K562 (cell line): ENCODE measurements at regions not wholly inside any gene's neighbourhood (a gene's known extent, or its start where the extent isn't known, plus 50 kb on each side); places are given as distances from the start of the nearest gene placed in this dataset.

Source experiments
- ATAC-seq: fragments of 200-7000 bp; cut with Tn5 transposase; 3 replicates; pipeline ENCODE4 v1.9.1; 2020; ENCODE audit warnings: moderate library complexity
- BruUV-seq: library from RNA; stranded (reverse); fragments of 400-500 nt; replicated peaks from 2 replicates; lab custom pipeline; 2021; lab: Mats Ljungman, UMichigan
- CTCF ChIA-PET: fragments of 300-600 bp; formaldehyde crosslinking; extraction: SDS; loops from one replicate; lab custom pipeline; 2021; ENCODE audit warnings: low intra/inter-chr PET ratio; lab: Yijun Ruan, JAX
- POLR2A ChIA-PET: fragments of 300-600, 350-650 bp; sonication (Branson Sonifier 250); formaldehyde crosslinking; extraction: SDS; loops from one replicate; lab custom pipeline; 2021; ENCODE audit warnings: antibody characterized with exemption, inconsistent platforms; lab: Yijun Ruan, JAX
- DNase-seq, 4 experiments: peaks; one replicate each; pipeline versions ENCODE4 v3.0.0 to v3.0.0-alpha.2; 2011 to 2018; ENCODE audit warnings: low spot score in 3 of 4, mixed read lengths in 3 of 4; ENCODE audit errors: extremely low read depth in 1 of 4
- FAIRE-seq: peaks from 2 replicates; lab custom pipeline; 2011; peaks lifted over from hg19 to GRCh38; lab: Jason Lieb, UNC
- H2AFZ ChIP-seq: 2 replicates; pipeline ENCODE4 v1.6.0; 2011; ENCODE audit warnings: low read depth, low read length, control low read depth, inconsistent platforms
- H3K27ac ChIP-seq: fragments of 200-600 bp; 3 replicates; pipeline ENCODE4 v1.8.0; 2011; ENCODE audit warnings: low read depth, mild to moderate bottlenecking, control low read depth, inconsistent platforms, low read length, moderate library complexity, mixed read lengths; ENCODE audit errors: extremely low read depth
- H3K27me3 ChIP-seq, 2 experiments: fragments of 300-600 bp in 1 of 2; 2 replicates in 1 of 2; 3 replicates in 1 of 2; pipeline versions ENCODE4 v1.6.0 to v1.8.0; 2011; ENCODE audit warnings: inconsistent platforms in 2 of 2, low read length in 2 of 2, mild to moderate bottlenecking in 1 of 2, mixed read lengths in 1 of 2, moderate library complexity in 1 of 2; ENCODE audit not compliant: control insufficient read depth in 2 of 2, insufficient read depth in 2 of 2
- H3K36me3 ChIP-seq: fragments of 300-600 bp; 3 replicates; pipeline ENCODE4 v1.8.0; 2011; ENCODE audit warnings: mild to moderate bottlenecking, low read length, inconsistent platforms; ENCODE audit not compliant: control insufficient read depth, insufficient read depth
- H3K4me1 ChIP-seq, 2 experiments: fragments of 200-600 bp in 1 of 2; replicated peaks in 1 of 2; 2 replicates in 1 of 2; 3 replicates in 1 of 2; pipeline versions ENCODE4 v1.5.1 to v1.8.0; 2011; ENCODE audit warnings: inconsistent platforms in 2 of 2, low read length in 2 of 2, mild to moderate bottlenecking in 1 of 2, mixed read lengths in 1 of 2, moderate library complexity in 1 of 2; ENCODE audit not compliant: control insufficient read depth in 2 of 2, insufficient read depth in 2 of 2
- H3K4me2 ChIP-seq: 2 replicates; pipeline ENCODE4 v1.6.1; 2011; ENCODE audit warnings: low read length, control low read depth, inconsistent platforms, mixed read lengths; ENCODE audit not compliant: insufficient read depth
- H3K4me3 ChIP-seq: fragments of 200-600 bp; sonication (generic), shearing (Covaris generic); 2 replicates; pipeline ENCODE4 v1.5.1; 2016; ENCODE audit warnings: control low read depth, inconsistent platforms
- H3K79me2 ChIP-seq: fragments of 200-600 bp; 3 replicates; pipeline ENCODE4 v1.8.0; 2011; ENCODE audit warnings: low read length, inconsistent platforms; ENCODE audit not compliant: control insufficient read depth, insufficient read depth
- H3K9ac ChIP-seq, 2 experiments: 2 replicates each; pipeline versions ENCODE4 v1.6.0 to v1.6.1; 2011; ENCODE audit warnings: low read depth in 2 of 2, low read length in 2 of 2, control low read depth in 1 of 2, inconsistent platforms in 1 of 2, mild to moderate bottlenecking in 1 of 2, mixed read lengths in 1 of 2; ENCODE audit not compliant: insufficient read depth in 1 of 2
- H3K9me1 ChIP-seq: one replicate; pipeline ENCODE4 v1.6.0; 2011; ENCODE audit warnings: inconsistent platforms, mild to moderate bottlenecking, low read length, moderate library complexity; ENCODE audit not compliant: control insufficient read depth, insufficient read depth
- H3K9me3 ChIP-seq: replicated peaks from 2 replicates; pipeline ENCODE4 v1.5.1; 2011; ENCODE audit warnings: low read depth, low read length, inconsistent platforms; ENCODE audit not compliant: control insufficient read depth, insufficient read depth
- H4K20me1 ChIP-seq: replicated peaks from 2 replicates; pipeline ENCODE4 v1.6.1; 2011; ENCODE audit warnings: low read length, inconsistent platforms, mixed read lengths; ENCODE audit not compliant: control insufficient read depth, insufficient read depth
- CC2D1A ChIP-seq: fragments of 450-650 bp; IDR thresholded peaks from 2 replicates; pipeline ENCODE4 v1.6.1; 2017; ENCODE audit warnings: mild to moderate bottlenecking
- CCNT2 ChIP-seq: IDR thresholded peaks from 2 replicates; pipeline ENCODE4 v1.6.1; 2011; ENCODE audit warnings: borderline replicate concordance, low read depth, mild to moderate bottlenecking, moderate library complexity, mixed read lengths, low read length; ENCODE audit not compliant: insufficient read length; ENCODE audit errors: extremely low read depth
- CHD4 ChIP-seq: fragments of 200-600 bp; sonication (generic); IDR thresholded peaks from 3 replicates; pipeline ENCODE4 v1.6.1; 2012; ENCODE audit warnings: low read depth, mild to moderate bottlenecking, mixed read lengths, low read length, inconsistent platforms; ENCODE audit not compliant: insufficient read depth, insufficient replicate concordance, poor library complexity, severe bottlenecking
- GATA2 ChIP-seq: sonication (generic); formaldehyde crosslinking; IDR thresholded peaks from 2 replicates; pipeline ENCODE4 v1.4.0; 2020; ENCODE audit warnings: mild to moderate bottlenecking, missing genetic modification reagents
- HLTF ChIP-seq: fragments of 450-650 bp; IDR thresholded peaks from 2 replicates; pipeline ENCODE4 v1.6.1; 2016
- NELFE ChIP-seq: IDR thresholded peaks from 2 replicates; pipeline ENCODE4 v1.6.1; 2011; ENCODE audit warnings: mild to moderate bottlenecking; ENCODE audit not compliant: insufficient read depth, insufficient read length
- NR3C1 ChIP-seq: sonication (generic); formaldehyde crosslinking; IDR thresholded peaks from 2 replicates; pipeline ENCODE4 v1.8.1; 2022; ENCODE audit warnings: missing genetic modification reagents
- SMARCC2 ChIP-seq: fragments of 450-650 bp; IDR thresholded peaks from 2 replicates; pipeline ENCODE4 v1.6.1; 2017; ENCODE audit warnings: antibody characterized with exemption, moderate library complexity, mild to moderate bottlenecking, low read depth
- TAF15 ChIP-seq: fragments of 200-400 bp; formaldehyde crosslinking; IDR thresholded peaks from 2 replicates; pipeline ENCODE4 v1.6.1; 2017; ENCODE audit warnings: mild to moderate bottlenecking, low read depth, low read length, moderate library complexity
- U2AF1 ChIP-seq: fragments of 200-400 bp; formaldehyde crosslinking; optimal IDR thresholded peaks from 2 replicates; pipeline ENCODE3; 2017; ENCODE audit warnings: mild to moderate bottlenecking, low read depth, low read length, moderate library complexity
- ZC3H4 ChIP-seq: sonication (generic); formaldehyde crosslinking; IDR thresholded peaks from 2 replicates; pipeline ENCODE4 v1.9.0; 2021; ENCODE audit warnings: missing genetic modification reagents, borderline replicate concordance
- WGBS: fragments of 100-300 bp; shearing (Covaris generic); methylation state at CpG from one replicate; pipeline ENCODE4 v1.1.6; 2016; ENCODE audit warnings: low coverage, mixed read lengths; ENCODE audit not compliant: insufficient coverage; ENCODE audit errors: missing lambda C conversion rate; 5-methylcytosine and 5-hydroxymethylcytosine counted together
- in situ Hi-C: fragments of 300-500 bp; cut with MboI; formaldehyde crosslinking; loops from 4 replicates; pipeline ENCODE4 v1.15.0; 2018; ENCODE audit warnings: inconsistent platforms, mixed read lengths
- intact Hi-C: fragments of 100-400 bp; cut with micrococcal nuclease; formaldehyde crosslinking; loops from 2 replicates; pipeline ENCODE4 v1.14.2; 2022
- TF ChIP-seq, protein P1 (sequence below): fragments of 250-450 bp; sonication (Bioruptor Pico); IDR thresholded peaks from 2 replicates; pipeline ENCODE4 v1.5.0; 2021; ENCODE audit warnings: mild to moderate bottlenecking, moderate library complexity
- TF ChIP-seq, protein P2 (sequence below), 2 experiments: fragments of 450-650 bp in 1 of 2; sonication (generic) in 1 of 2; formaldehyde crosslinking; conservative IDR thresholded peaks; 2 replicates each; pipeline versions ENCODE4 v1.4.0 to v1.8.1; 2020 to 2022; ENCODE audit warnings: mild to moderate bottlenecking in 1 of 2, missing genetic modification reagents in 1 of 2
- TF ChIP-seq, protein P3 (sequence below): IDR thresholded peaks from 2 replicates; pipeline ENCODE4 v1.6.1; 2012; ENCODE audit warnings: low read depth, low read length, improper control_type of control experiment, borderline replicate concordance

- TF ChIP-seq CC2D1A, result no peak
- no peak for TF ChIP-seq NELFE
- TF ChIP-seq HLTF, result no peak
- no peak for TF ChIP-seq U2AF1
Observed at GRCh38 chr4:162847945-162848549, 318.6 kb downstream of the NAF1 start (continued).

- intact Hi-C loops, result no loop called here
- CTCF ChIA-PET, result no interaction called here
- TF ChIP-seq TAF15 (no peak), CHD4 (no peak), SMARCC2 (no peak), NR3C1 (CRISPR knock-in tag) (no peak), CCNT2 (no peak), ZC3H4 (CRISPR knock-in tag) (no peak), GATA2 (no peak)
- TF ChIP-seq, protein P1, sequence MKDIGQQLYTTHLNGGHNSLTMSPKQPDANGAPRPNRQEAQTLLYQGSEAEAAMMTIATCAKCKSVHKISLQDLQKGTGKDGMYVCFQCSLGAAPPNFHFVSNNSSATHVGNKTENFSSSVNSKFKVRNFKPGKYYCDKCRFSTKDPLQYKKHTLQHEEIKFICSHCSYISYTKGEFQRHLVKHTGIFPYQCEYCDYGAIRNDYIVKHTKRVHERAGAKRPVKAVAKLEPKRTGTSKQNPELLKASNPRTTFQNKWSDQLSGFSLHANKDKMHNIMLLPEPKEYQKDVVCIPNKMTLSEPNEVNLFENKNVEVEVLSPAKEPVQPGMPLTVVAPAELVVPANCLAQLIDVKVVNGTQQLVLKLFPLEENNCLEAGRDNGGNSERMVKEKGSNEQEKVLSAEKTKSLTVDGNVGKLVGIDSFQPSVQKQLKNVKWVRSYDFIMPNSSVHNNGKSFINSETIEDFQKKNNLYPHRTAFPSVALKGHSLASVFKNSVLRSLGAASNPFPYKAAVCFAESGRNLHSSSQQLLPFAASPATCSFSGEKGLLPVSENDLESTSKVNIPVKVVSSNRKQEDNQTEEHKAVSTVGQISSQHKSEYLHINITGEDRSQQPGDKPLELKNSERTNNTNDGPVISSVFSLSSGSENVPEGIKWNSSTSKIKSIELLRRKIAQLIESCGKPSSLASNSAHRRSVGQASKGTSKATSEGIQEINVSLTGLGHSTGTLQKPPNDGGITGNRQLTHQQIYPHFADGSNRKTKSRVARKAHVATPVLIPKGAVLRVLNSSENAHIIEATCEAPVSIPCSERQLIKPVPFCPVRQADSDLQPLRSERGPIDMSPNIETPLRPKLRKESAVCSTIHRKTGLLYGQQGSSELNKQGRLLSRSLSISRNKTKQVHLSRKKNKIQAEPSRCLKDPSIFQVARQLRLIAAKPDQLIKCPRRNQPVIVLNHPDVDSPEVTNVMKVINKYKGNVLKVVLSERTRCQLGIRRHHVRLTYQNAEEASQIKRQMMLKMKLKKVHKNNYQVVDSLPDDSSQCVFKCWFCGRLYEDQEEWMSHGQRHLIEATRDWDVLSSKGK (CRISPR knock-in tag), result no peak
- TF ChIP-seq, protein P2, sequence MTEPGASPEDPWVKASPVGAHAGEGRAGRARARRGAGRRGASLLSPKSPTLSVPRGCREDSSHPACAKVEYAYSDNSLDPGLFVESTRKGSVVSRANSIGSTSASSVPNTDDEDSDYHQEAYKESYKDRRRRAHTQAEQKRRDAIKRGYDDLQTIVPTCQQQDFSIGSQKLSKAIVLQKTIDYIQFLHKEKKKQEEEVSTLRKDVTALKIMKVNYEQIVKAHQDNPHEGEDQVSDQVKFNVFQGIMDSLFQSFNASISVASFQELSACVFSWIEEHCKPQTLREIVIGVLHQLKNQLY (CRISPR knock-in tag; conservative IDR thresholded peaks at IDR 0.05), result no peak
- TF ChIP-seq, protein P3, sequence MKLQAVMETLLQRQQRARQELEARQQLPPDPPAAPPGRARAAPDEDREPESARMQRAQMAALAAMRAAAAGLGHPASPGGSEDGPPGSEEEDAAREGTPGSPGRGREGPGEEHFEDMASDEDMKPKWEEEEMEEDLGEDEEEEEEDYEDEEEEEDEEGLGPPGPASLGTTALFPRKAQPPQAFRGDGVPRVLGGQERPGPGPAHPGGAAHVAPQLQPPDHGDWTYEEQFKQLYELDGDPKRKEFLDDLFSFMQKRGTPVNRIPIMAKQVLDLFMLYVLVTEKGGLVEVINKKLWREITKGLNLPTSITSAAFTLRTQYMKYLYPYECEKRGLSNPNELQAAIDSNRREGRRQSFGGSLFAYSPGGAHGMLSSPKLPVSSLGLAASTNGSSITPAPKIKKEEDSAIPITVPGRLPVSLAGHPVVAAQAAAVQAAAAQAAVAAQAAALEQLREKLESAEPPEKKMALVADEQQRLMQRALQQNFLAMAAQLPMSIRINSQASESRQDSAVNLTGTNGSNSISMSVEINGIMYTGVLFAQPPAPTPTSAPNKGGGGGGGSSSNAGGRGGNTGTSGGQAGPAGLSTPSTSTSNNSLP, result no peak
Observed at GRCh38 chr4:162841753-162842152, 324.9 kb downstream of the NAF1 start.

More at GRCh38 chr4:162841753-162842152, 324.9 kb downstream of the NAF1 start:
- no peaks in the 10 kb centered on the region for H4K20me1 ChIP-seq
- H3K4me2 ChIP-seq, result no peak overlapping the region
- POLR2A ChIA-PET, result no interaction called here
- no peaks in the 10 kb centered on the region for H3K27me3 ChIP-seq
- no peaks in the 10 kb centered on the region for H3K9me1 ChIP-seq
- DNase-seq, result no peak
- ATAC-seq, result no peak
- H2AFZ ChIP-seq, result no peak overlapping the region
- 0% methylated on average over 1 of the region's 1 CpG for WGBS
- H3K4me1 ChIP-seq, result no peaks in the 10 kb centered on the region
- no peak overlapping the region for H3K27ac ChIP-seq
- in situ Hi-C loops, result no loop called here
- no peaks in the 10 kb centered on the region for H3K36me3 ChIP-seq
- no peak overlapping the region for H3K4me3 ChIP-seq
- FAIRE-seq, result no peak
- H3K79me2 ChIP-seq, result no peaks in the 10 kb centered on the region
- BruUV-seq, result no TSS peak
- no peak overlapping the region for H3K9ac ChIP-seq
- no peaks in the 10 kb centered on the region for H3K9me3 ChIP-seq
